IMR-90 (cell line): ENCODE measurements at regions not wholly inside any gene's neighbourhood (a gene's known extent, or its start where the extent isn't known, plus 50 kb on each side); places are given as distances from the start of the nearest gene placed in this dataset.

ENCODE experiments used
- ATAC-seq: fragments of 200-7000 bp; cut with Tn5 transposase; 2 replicates; pipeline ENCODE4 v1.9.1; 2020; ENCODE audit warnings: low read depth, mild to moderate bottlenecking, moderate library complexity
- BruUV-seq: library from RNA; stranded (reverse); fragments of 400-500 nt; replicated peaks from 2 replicates; lab custom pipeline; 2021; lab: Mats Ljungman, UMichigan
- CTCF ChIA-PET: fragments of 300-600 bp; formaldehyde crosslinking; extraction: SDS; loops from one replicate; lab custom pipeline; 2021; ENCODE audit warnings: antibody characterized with exemption; lab: Yijun Ruan, JAX
- POLR2A ChIA-PET: fragments of 300-600 bp; sonication (Branson Sonifier 250); formaldehyde crosslinking; loops from one replicate; lab custom pipeline; 2022; ENCODE audit warnings: antibody characterized with exemption; ENCODE audit not compliant: unreplicated experiment; lab: Charles Lee
- DNase-seq: peaks from one replicate; pipeline ENCODE4 v3.0.0; 2013
- H2AFZ ChIP-seq: replicated peaks from 2 replicates; pipeline ENCODE3; 2013; ENCODE audit warnings: low read length, mild to moderate bottlenecking; ENCODE audit not compliant: poor library complexity
- H2AK5ac ChIP-seq: 2 replicates; pipeline ENCODE4 v1.6.1; 2013; ENCODE audit warnings: low read depth, low read length, inconsistent platforms
- H2AK9ac ChIP-seq: replicated peaks from 2 replicates; pipeline ENCODE3; 2013; ENCODE audit warnings: mild to moderate bottlenecking, low read depth, low read length, moderate library complexity; ENCODE audit not compliant: poor library complexity
- H2BK120ac ChIP-seq: 2 replicates; pipeline ENCODE4 v1.6.1; 2013; ENCODE audit warnings: low read depth, low read length, inconsistent platforms
- H2BK15ac ChIP-seq: 3 replicates; pipeline ENCODE4 v1.6.1; 2013; ENCODE audit warnings: low read depth, low read length, inconsistent platforms
- H2BK20ac ChIP-seq: 2 replicates; pipeline ENCODE4 v1.6.1; 2013; ENCODE audit warnings: low read depth, mild to moderate bottlenecking, inconsistent platforms, low read length, moderate library complexity
- H2BK5ac ChIP-seq: 2 replicates; pipeline ENCODE4 v1.6.1; 2013; ENCODE audit warnings: mild to moderate bottlenecking, low read depth, low read length, inconsistent platforms; ENCODE audit not compliant: poor library complexity, severe bottlenecking
- H3K14ac ChIP-seq: replicated peaks from 2 replicates; pipeline ENCODE4 v1.6.1; 2013; ENCODE audit warnings: low read depth, low read length, inconsistent platforms
- H3K18ac ChIP-seq: 2 replicates; pipeline ENCODE4 v1.6.1; 2013; ENCODE audit warnings: low read depth, low read length, control low read depth
- H3K23ac ChIP-seq: 2 replicates; pipeline ENCODE4 v1.6.1; 2013; ENCODE audit warnings: low read depth, low read length, inconsistent platforms
- H3K27ac ChIP-seq: 2 replicates; pipeline ENCODE4 v1.5.1; 2013; ENCODE audit warnings: mild to moderate bottlenecking, control low read depth, low read length; ENCODE audit not compliant: insufficient read depth
- H3K27me3 ChIP-seq: 2 replicates; pipeline ENCODE4 v1.6.1; 2013; ENCODE audit warnings: low read length; ENCODE audit not compliant: control insufficient read depth, insufficient read depth
- H3K36me3 ChIP-seq: 2 replicates; pipeline ENCODE4 v1.6.1; 2013; ENCODE audit warnings: low read length, mixed read lengths; ENCODE audit not compliant: control insufficient read depth, insufficient read depth
- H3K4ac ChIP-seq: 2 replicates; pipeline ENCODE4 v1.6.1; 2013; ENCODE audit warnings: low read depth, low read length, inconsistent platforms
- H3K4me1 ChIP-seq: 2 replicates; pipeline ENCODE4 v1.6.1; 2013; ENCODE audit warnings: low read length, mixed read lengths; ENCODE audit not compliant: control insufficient read depth, insufficient read depth
- H3K4me2 ChIP-seq: 2 replicates; pipeline ENCODE4 v1.6.1; 2013; ENCODE audit warnings: low read depth, mild to moderate bottlenecking, control low read depth, low read length, moderate library complexity
- H3K4me3 ChIP-seq: 2 replicates; pipeline ENCODE4 v1.5.1; 2013; ENCODE audit warnings: low read depth, mild to moderate bottlenecking, control low read depth, low read length, moderate library complexity; ENCODE audit not compliant: insufficient read depth
- H3K56ac ChIP-seq: 2 replicates; pipeline ENCODE4 v1.6.1; 2013; ENCODE audit warnings: low read length, inconsistent platforms; ENCODE audit not compliant: insufficient read depth; ENCODE audit errors: extremely low read depth
- H3K79me1 ChIP-seq, 2 experiments: 2 replicates each; pipeline ENCODE4 v1.6.1; 2013; ENCODE audit warnings: low read length in 2 of 2, inconsistent platforms in 1 of 2, low read depth in 1 of 2
- H3K9ac ChIP-seq: 2 replicates; pipeline ENCODE4 v1.6.1; 2013; ENCODE audit warnings: low read depth, low read length, control low read depth
- H3K9me1 ChIP-seq: 2 replicates; pipeline ENCODE4 v1.6.1; 2013; ENCODE audit warnings: low read length, inconsistent platforms; ENCODE audit not compliant: insufficient read depth
- H3K9me3 ChIP-seq: 2 replicates; pipeline ENCODE4 v1.6.1; 2013; ENCODE audit warnings: low read length; ENCODE audit not compliant: control insufficient read depth, insufficient read depth
- H4K20me1 ChIP-seq: 2 replicates; pipeline ENCODE4 v1.6.1; 2013; ENCODE audit warnings: low read length, inconsistent platforms; ENCODE audit not compliant: insufficient read depth
- H4K5ac ChIP-seq: 2 replicates; pipeline ENCODE4 v1.6.1; 2013; ENCODE audit warnings: mild to moderate bottlenecking, low read depth, low read length, control low read depth
- H4K8ac ChIP-seq, 2 experiments: 2 replicates each; pipeline ENCODE4 v1.6.1; 2013; ENCODE audit warnings: low read depth in 2 of 2, low read length in 2 of 2, control low read depth in 1 of 2, inconsistent platforms in 1 of 2
- H4K91ac ChIP-seq: 2 replicates; pipeline ENCODE4 v1.6.1; 2013; ENCODE audit warnings: low read depth, low read length, inconsistent platforms; ENCODE audit not compliant: insufficient read depth
- CHD1 ChIP-seq: IDR thresholded peaks from 2 replicates; pipeline ENCODE4 v1.6.1; 2012; ENCODE audit warnings: low read depth, low read length, improper control_type of control experiment
- FOS ChIP-seq: fragments of 150-350 bp; IDR thresholded peaks from 2 replicates; pipeline ENCODE4 v1.6.1; 2016; ENCODE audit warnings: low read depth, low read length
- MAFK ChIP-seq: IDR thresholded peaks from 2 replicates; pipeline ENCODE4 v1.6.1; 2012; ENCODE audit warnings: low read depth, low read length, improper control_type of control experiment
- NFE2L2 ChIP-seq: fragments of 150-350 bp; IDR thresholded peaks from 2 replicates; pipeline ENCODE4 v1.6.1; 2016; ENCODE audit warnings: low read depth, mild to moderate bottlenecking, low read length
- POLR2A ChIP-seq: IDR thresholded peaks from 2 replicates; pipeline ENCODE4 v1.6.1; 2012; ENCODE audit warnings: mild to moderate bottlenecking, low read depth, low read length
- RFX5 ChIP-seq: IDR thresholded peaks from 2 replicates; pipeline ENCODE4 v1.8.0; 2012; ENCODE audit warnings: low read depth, mild to moderate bottlenecking, low read length, moderate library complexity
- SMC3 ChIP-seq: fragments of 150-350 bp; IDR thresholded peaks from 2 replicates; pipeline ENCODE4 v1.6.1; 2016; ENCODE audit warnings: low read depth, mild to moderate bottlenecking, antibody characterized with exemption, low read length, moderate library complexity
- USF2 ChIP-seq: fragments of 150-350 bp; IDR thresholded peaks from 2 replicates; pipeline ENCODE4 v1.6.1; 2017; ENCODE audit warnings: mild to moderate bottlenecking, antibody characterized with exemption, low read length, low read depth
- WGBS, 2 experiments: methylation state at CpG; one replicate each; pipeline versions ENCODE4 v1.1.5 to v1.1.7; 2013; ENCODE audit warnings: missing lambda C conversion rate in 2 of 2; ENCODE audit not compliant: insufficient read length in 1 of 2; ENCODE audit errors: extremely low coverage in 2 of 2; 5-methylcytosine and 5-hydroxymethylcytosine counted together
- dilution Hi-C: fragments of 300-500 bp; cut with HindIII; formaldehyde crosslinking; loops from one replicate; pipeline ENCODE4 v1.14.3; 2018; ENCODE audit warnings: low sequenced_read_pairs; ENCODE audit not compliant: unreplicated experiment
- in situ Hi-C: fragments of 300-500 bp; cut with MboI; formaldehyde crosslinking; loops from 3 replicates; pipeline ENCODE4 v1.14.3; 2019; ENCODE audit warnings: low sequenced_read_pairs, inconsistent platforms, mixed read lengths
- intact Hi-C: fragments of 100-400 bp; cut with micrococcal nuclease; formaldehyde crosslinking; loops from 2 replicates; pipeline ENCODE4 v1.10.0; 2022

- Histone ChIP-seq H3K4ac (no peak overlapping the region), H3K79me1 (no peaks in the 10 kb centered on the region), H3K4me3 (no peak overlapping the region), H3K27me3 (no peaks in the 10 kb centered on the region), H3K9me1 (no peaks in the 10 kb centered on the region), H2BK120ac (no peak overlapping the region), H2BK15ac (no peak overlapping the region), H4K91ac (no peak overlapping the region), H2BK20ac (no peak overlapping the region), H3K14ac (no peak overlapping the region), H3K4me1 (no peaks in the 10 kb centered on the region), H4K8ac (no peak overlapping the region), H4K5ac (no peak overlapping the region), H3K27ac (no peak overlapping the region), H3K4me2 (no peak overlapping the region), H3K23ac (no peak overlapping the region), H3K9me3 (no peaks in the 10 kb centered on the region), H3K56ac (no peak overlapping the region), H2AK9ac (no peak overlapping the region), H2AFZ (no peak overlapping the region), H3K9ac (no peak overlapping the region), H3K36me3 (no peaks in the 10 kb centered on the region), H2AK5ac (no peak overlapping the region), H2BK5ac (no peak overlapping the region), H3K18ac (no peak overlapping the region), H4K20me1 (no peaks in the 10 kb centered on the region)
- no TSS peak for BruUV-seq
- no peak for ATAC-seq
- intact Hi-C loops (loop anchor here (10.0 kb wide), 1 partner anchor 108 kb away; no protein-coding TSS in a partner anchor), in situ Hi-C loops (no loop called here), dilution Hi-C loops (no loop called here)
- WGBS, 2 experiments, result no CpG with 5 or more reads among the region's 2 CpGs
- CTCF ChIA-PET, result no interaction called here
- no peak for DNase-seq
- TF ChIP-seq RFX5 (no peak), FOS (no peak), MAFK (no peak), NFE2L2 (no peak), USF2 (no peak), POLR2A (no peak), SMC3 (no peak), CHD1 (no peak)
- POLR2A ChIA-PET, result no interaction called here
Observed at GRCh38 chr11:24267014-24267413, 229.8 kb upstream of the LUZP2 start.
